EH (cell line): ENCODE measurements at regions not wholly inside any gene's neighbourhood (a gene's known extent, or its start where the extent isn't known, plus 50 kb on each side); places are given as distances from the start of the nearest gene placed in this dataset.
"Not testable (repeated sequence)": the region's sequence is repeated elsewhere in the genome, so short reads cannot be mapped to it uniquely, and the experiment has no call there.

Experiments
- DNase-seq: peaks from one replicate; pipeline ENCODE4 v3.0.0-alpha.2; 2015; ENCODE audit warnings: low read depth

GRCh38 chr6:10343320-10343719 lies 71.6 kb downstream of the TFAP2A start:
- no peak for DNase-seq

GRCh38 chr6:10341605-10342004 lies 73.3 kb downstream of the TFAP2A start:
- DNase-seq: no peak

GRCh38 chr6:10338151-10338550 lies 76.7 kb downstream of the TFAP2A start:
- DNase-seq: peak; percentile 25

GRCh38 chr6:10337376-10337775 lies 77.5 kb downstream of the TFAP2A start:
- not testable (repeated sequence) for DNase-seq

- DNase-seq: no peak
Observed at GRCh38 chr6:10332111-10332510, 82.8 kb downstream of the TFAP2A start.

- no peak for DNase-seq
Observed at GRCh38 chr6:10331334-10331968, 83.4 kb downstream of the TFAP2A start.

GRCh38 chr6:10330515-10330914 lies 84.4 kb downstream of the TFAP2A start:
- no peak for DNase-seq

GRCh38 chr6:10323018-10323417 lies 91.9 kb downstream of the TFAP2A start:
- peak; percentile 58 for DNase-seq

- DNase-seq: peak; percentile 19
Observed at GRCh38 chr6:10320291-10320690, 94.6 kb downstream of the TFAP2A start.

GRCh38 chr6:10316373-10316721 lies 98.5 kb downstream of the TFAP2A start:
- DNase-seq: peak; percentile 99

GRCh38 chr6:10315658-10316372 lies 99.1 kb downstream of the TFAP2A start:
- no peak for DNase-seq

- no peak for DNase-seq
Observed at GRCh38 chr6:10315034-10315433, 99.8 kb downstream of the TFAP2A start.

- no peak for DNase-seq
Observed at GRCh38 chr6:10314163-10314955, 100.5 kb downstream of the TFAP2A start.

GRCh38 chr6:10313799-10314162 lies 101.1 kb downstream of the TFAP2A start:
- no peak for DNase-seq

GRCh38 chr6:10312445-10312844 lies 102.4 kb downstream of the TFAP2A start:
- DNase-seq: no peak

GRCh38 chr6:10311546-10312405 lies 103.1 kb downstream of the TFAP2A start:
- not testable (repeated sequence) for DNase-seq

- peak; percentile 23 for DNase-seq
Observed at GRCh38 chr6:10310826-10311225, 104.0 kb downstream of the TFAP2A start.

- peak; percentile 45 for DNase-seq
Observed at GRCh38 chr6:10310330-10310653, 104.6 kb downstream of the TFAP2A start.

GRCh38 chr6:10309457-10310329 lies 105.2 kb downstream of the TFAP2A start:
- no peak for DNase-seq

GRCh38 chr6:10307476-10307875 lies 107.4 kb downstream of the TFAP2A start:
- no peak for DNase-seq

- no peak for DNase-seq
Observed at GRCh38 chr6:10307028-10307427, 107.8 kb downstream of the TFAP2A start.
